ENCODE measurements at regions not wholly inside any gene's neighbourhood (a gene's known extent, or its start where the extent isn't known, plus 50 kb on each side); places are given as distances from the start of the nearest gene placed in this dataset.
"Not testable (repeated sequence)": the region's sequence is repeated elsewhere in the genome, so short reads cannot be mapped to it uniquely, and the experiment has no call there.

DNA sequence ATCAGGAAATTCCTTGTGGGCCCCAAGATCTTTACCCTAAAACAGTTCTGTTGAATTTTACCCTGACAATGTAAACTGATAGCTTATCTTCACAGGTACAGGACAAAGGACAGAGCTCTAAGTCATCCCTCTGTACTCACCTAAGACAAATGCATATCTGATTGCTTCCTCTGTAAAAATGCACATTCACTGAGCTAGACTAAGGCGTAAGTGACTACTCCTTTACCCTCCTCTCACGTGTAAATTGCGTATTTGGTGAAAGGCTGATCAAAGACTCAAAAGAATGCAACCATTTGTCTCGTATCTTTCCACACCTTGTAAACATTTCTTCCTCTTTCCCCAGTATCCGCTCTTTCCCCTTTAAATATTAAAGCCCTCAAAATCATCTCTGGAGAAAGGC, 80.6 kb upstream of the LRCH1 start:
- TF ChIP-seq, protein P1, sequence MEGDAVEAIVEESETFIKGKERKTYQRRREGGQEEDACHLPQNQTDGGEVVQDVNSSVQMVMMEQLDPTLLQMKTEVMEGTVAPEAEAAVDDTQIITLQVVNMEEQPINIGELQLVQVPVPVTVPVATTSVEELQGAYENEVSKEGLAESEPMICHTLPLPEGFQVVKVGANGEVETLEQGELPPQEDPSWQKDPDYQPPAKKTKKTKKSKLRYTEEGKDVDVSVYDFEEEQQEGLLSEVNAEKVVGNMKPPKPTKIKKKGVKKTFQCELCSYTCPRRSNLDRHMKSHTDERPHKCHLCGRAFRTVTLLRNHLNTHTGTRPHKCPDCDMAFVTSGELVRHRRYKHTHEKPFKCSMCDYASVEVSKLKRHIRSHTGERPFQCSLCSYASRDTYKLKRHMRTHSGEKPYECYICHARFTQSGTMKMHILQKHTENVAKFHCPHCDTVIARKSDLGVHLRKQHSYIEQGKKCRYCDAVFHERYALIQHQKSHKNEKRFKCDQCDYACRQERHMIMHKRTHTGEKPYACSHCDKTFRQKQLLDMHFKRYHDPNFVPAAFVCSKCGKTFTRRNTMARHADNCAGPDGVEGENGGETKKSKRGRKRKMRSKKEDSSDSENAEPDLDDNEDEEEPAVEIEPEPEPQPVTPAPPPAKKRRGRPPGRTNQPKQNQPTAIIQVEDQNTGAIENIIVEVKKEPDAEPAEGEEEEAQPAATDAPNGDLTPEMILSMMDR (IDR thresholded peaks at IDR 0.05; ENCODE audit: insufficient read depth, low read depth, low read length, missing control alignments) = no peak
- H3K4me3 ChIP-seq (ENCODE audit: low read depth, low read length) = no peak overlapping the region

DNA sequence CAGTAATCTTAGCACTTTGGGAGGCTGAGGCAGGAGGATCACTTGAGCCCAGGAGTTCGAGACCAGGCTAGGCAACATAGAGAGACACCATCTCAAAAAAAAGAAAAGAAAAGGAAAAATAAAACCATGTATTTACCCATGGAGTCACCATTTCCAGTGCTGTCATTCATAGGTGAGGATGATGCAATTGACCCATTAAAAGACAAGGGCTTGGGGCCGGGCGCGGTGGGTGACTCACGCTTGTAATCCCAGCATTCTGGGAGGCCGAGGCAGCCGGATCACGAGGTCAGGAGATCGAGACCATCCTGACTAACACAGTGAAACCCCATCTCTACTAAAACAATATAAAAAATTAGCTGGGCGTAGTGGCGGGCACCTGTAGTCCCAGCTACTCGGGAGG, 82.6 kb upstream of the RUBCNL start:
- not testable (repeated sequence) for DNase-seq (ENCODE audit: low read depth); H3K4me3 ChIP-seq (ENCODE audit: low read depth, low read length)

More for the DNA sequence above, 80.6 kb upstream of the LRCH1 start:
- DNase-seq (ENCODE audit: low read depth) = no peak

DNA sequence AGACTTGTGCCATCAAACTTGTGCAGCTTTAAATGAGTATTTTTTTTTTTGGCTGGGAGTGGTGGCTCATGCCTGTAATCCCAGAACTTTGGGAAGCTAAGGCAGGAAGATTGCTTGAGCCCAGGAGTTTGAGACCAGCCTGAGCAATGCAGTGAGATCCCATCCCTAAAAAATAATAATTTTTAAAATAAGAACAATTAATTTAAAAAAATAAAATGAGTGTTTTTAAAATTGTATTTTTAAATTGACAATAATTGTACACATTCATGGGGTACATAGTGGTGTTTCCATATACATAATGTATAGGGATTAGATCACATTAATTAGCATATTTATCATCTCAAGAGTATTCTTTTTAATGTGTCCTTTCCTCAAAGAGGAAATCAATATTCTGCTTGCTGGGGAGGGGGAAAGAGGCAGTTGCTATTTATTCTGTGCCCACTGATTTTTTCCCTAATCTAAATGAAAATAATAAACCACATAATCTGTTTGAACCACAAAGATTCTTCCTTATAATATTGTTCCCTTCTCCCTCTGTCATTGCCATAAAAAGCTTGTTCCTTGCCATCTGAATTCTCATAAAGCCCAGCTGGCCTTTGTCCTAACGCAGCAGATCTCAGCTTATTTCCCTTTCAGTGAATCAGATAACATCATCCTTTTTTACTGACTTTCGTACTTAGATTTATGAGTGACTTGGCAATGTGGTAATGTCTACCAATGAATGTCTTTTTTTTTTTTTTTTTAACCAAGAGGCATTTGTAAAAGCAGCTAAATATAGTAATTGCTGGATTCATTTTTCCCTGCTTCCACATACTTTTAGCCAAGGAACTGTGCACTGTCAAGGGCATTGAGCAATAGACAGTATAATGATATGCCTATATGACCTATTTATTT, 81.8 kb upstream of the RUBCNL start:
- DNase-seq (ENCODE audit: low read depth) = no peak

DNA sequence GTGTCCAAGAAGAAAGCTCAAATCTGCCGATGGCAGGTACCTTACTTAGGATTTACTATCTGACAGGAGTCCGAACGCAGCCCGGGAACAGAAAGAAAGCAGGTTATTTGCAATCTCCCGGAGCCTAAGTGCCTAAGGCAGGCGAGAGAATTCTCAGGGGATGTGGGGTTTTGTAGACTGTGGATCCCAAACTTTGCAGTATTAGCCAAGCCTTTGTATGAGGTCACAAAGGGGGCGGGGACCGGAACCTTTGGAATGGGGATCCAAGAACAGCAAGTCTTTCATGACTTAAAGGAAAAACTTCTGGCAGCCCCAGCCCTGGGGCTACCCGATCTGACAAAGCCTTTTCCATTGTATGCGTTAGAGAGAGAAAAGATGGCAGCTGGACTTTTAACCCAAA, 80.6 kb upstream of the RUBCNL start:
- DNase-seq (ENCODE audit: low read depth); H3K4me3 ChIP-seq (ENCODE audit: low read depth, low read length): not testable (repeated sequence)

More for the DNA sequence above, 81.8 kb upstream of the RUBCNL start:
- no peak overlapping the region for H3K4me3 ChIP-seq (ENCODE audit: low read depth, low read length)
- TF ChIP-seq, protein P1 (IDR thresholded peaks at IDR 0.05; ENCODE audit: insufficient read depth, low read depth, low read length, missing control alignments) = no peak

DNA sequence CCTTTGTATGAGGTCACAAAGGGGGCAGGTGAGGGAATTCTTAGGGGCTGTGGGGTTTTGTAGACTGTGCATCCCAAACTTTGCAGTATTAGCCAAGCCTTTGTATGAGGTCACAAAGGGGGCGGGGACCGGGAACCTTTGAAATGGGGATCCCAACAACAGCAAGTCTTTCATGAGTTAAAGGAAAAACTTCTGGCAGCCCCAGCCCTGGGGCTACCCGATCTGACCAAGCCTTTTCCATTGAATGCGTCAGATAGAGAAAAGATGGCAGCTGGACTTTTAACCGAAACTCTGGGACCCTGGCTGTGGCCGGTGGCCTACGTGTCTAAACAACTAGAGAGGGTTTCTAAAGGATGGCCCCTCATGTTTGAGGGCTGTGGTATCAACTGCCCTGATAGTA, 79.0 kb upstream of the RUBCNL start:
- H3K4me3 ChIP-seq (ENCODE audit: low read depth, low read length); DNase-seq (ENCODE audit: low read depth): not testable (repeated sequence)

DNA sequence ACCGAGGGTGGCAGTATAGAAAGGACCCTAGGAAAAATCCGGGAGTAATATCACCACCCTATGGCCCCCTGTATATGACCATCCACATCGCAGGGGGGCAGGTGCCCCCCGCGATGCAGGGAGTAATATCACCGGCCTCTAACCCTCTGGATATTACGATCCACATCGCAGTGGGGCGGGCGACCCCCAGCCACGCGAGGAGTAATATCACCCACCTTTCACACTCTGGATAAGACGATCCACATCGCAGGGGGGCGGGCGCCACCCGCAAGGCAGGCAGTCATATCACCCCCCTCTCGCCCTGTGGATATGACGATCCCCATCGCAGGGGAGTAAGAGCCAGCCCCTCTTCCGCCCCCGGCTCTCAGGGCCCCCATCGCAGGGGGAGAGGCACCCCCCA, 76.7 kb upstream of the RUBCNL start:
- H3K4me3 ChIP-seq (ENCODE audit: low read depth, low read length) = no peak overlapping the region
- TF ChIP-seq, protein P1 (IDR thresholded peaks at IDR 0.05; ENCODE audit: insufficient read depth, low read depth, low read length, missing control alignments) = no peak
- DNase-seq (ENCODE audit: low read depth) = no peak

DNA sequence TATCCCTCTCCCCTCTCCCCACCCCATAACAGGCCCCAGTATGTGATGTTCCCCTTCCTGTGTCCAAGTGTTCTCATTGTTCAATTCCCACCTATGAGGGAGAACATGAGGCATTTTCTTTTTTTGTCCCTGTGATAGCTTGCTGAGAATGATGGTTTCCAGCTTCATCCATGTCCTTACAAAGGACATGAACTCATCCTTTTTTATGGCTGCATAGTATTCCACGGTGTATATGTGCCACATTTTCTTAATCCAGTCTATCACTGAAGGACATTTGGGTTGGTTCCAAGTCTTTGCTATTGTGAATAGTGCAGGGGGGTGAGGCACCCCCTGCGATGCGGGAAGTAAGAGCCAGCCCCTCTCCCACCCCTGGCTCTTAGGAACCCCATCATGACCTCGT, 73.2 kb upstream of the RUBCNL start:
- not testable (repeated sequence) for DNase-seq (ENCODE audit: low read depth); H3K4me3 ChIP-seq (ENCODE audit: low read depth, low read length)

DNA sequence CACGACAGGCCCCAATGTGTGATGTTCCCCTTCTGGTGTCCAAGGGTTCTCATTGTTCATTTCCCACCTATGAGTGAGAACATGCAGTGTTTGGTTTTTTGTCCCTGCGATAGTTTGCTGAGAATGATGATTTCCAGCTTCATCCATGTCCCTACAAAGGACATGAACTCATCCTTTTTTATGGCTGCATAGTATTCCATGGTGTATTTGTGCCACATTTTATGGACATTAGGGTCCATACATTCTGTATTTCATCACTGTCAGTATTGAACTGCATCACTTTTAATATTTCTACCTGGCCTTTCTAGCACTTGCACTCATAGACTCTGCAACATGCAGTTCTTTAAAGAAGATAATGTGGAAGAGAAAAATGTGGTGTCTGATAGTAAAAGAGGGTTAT, 70.2 kb upstream of the RUBCNL start:
- not testable (repeated sequence) for DNase-seq (ENCODE audit: low read depth)

DNA sequence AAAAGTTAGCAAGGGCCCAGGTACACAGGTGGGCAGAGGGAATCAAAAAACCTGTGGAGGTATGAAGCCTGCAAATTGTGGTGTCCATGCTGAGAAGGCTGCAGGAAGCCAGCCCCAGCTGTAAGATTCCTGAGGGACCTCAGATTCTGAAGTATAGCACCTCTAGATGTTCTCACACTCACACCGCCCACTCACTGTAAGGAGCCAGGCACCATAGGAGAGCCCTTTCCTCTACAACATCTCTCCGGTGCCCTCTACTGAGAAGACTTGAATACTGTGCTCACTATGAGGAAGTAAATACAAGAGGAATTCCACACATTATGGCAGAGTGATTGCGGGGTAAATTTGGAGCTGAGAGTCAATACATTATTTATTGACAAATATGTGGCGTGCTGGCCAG, 68.9 kb upstream of the RUBCNL start:
- not testable (repeated sequence) for H3K4me3 ChIP-seq (ENCODE audit: low read depth, low read length)
- TF ChIP-seq, protein P1 (IDR thresholded peaks at IDR 0.05; ENCODE audit: insufficient read depth, low read depth, low read length, missing control alignments) = peak; percentile 21
- DNase-seq (ENCODE audit: low read depth) = peak; percentile 54

More for the DNA sequence above, 70.2 kb upstream of the RUBCNL start:
- H3K4me3 ChIP-seq (ENCODE audit: low read depth, low read length) = not testable (repeated sequence)

DNA sequence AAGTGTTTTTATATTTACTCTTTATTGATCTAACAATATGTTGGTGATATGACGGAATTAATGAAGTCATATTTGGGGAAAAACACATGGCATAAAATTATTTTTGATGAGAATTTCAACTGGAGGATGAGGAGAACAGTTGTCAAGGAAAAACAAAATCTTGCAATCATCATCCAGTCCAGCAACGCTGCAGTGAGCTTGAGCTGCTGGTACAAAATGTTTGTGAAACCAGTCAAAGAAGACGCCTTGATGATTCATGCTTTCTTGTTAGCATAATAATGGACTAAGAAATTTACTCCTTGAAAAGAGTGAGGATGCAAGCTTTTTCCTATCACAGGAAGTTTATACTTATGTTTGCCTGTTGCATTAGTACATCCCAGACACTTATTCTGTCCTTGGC, 64.1 kb upstream of the RUBCNL start:
- not testable (repeated sequence) for DNase-seq (ENCODE audit: low read depth); H3K4me3 ChIP-seq (ENCODE audit: low read depth, low read length)

DNA sequence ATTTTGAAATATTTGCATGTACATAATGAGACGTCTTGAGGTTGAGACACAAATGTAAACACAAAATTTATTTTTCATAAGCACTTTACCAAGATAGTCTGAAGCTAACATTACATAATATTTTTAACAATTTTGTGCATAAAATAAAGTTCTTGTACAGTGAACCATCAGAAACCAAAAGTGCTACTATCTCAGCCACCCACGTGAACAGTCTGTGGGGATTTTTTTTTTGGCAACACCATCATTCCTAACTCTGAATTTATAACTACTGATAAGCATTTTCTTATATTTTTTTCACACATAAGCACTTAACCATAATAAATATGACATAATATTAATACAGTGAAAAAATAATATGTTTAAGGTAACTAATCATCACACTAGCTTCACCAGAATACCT, 62.9 kb upstream of the RUBCNL start:
- not testable (repeated sequence) for H3K4me3 ChIP-seq (ENCODE audit: low read depth, low read length); DNase-seq (ENCODE audit: low read depth)

DNA sequence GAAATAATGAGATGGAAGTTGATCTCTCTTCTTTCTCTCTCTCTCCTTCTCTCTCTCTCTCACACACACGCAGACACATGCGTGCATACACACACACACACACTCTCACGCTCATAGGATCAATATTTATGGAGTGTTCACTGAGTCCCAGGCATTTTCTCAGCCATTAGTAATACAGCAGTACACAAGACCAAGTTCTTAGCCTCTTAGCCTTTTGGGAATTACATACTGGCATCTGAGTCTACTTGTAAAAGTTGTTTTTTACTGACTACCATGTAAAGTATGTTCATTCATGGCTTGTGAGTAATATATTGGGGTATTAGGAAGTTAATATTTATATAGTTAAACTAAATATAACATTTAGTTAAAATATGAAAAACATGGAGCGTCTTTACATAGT, 61.1 kb upstream of the RUBCNL start:
- DNase-seq (ENCODE audit: low read depth); H3K4me3 ChIP-seq (ENCODE audit: low read depth, low read length): not testable (repeated sequence)

DNA sequence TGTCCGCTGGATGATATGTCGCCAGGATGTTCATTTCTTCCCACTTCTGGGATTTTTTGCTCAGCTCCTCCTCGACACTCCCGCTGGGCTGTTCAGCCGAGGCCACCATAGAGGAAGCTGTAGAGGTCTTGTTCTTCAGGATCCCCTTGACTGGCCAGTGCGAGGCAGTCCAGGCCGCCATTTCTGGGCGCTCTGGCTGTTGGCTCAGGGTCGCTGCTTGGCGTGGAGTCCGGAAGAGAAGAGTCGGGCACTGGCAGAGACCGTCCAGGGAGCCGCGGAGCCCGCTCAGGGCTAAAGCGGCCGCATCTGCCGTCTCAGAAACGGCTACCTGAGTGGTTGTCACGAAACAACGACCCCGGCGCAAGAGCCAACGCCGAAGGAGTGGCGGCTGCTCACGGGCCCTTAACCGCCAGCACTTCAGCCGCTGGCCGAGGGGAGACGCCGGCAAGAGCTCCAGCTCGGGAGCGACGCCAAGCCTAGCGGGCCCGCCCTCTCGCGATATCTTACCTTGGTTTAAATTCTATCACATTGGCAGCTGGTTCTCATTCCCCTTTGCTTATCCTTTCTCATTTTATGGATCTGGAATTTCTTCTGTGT, 50.9 kb upstream of the RUBCNL start:
- not testable (repeated sequence) for H3K4me3 ChIP-seq (ENCODE audit: low read depth, low read length); DNase-seq (ENCODE audit: low read depth)
